ENCODE measurements at regions not wholly inside any gene's neighbourhood (a gene's known extent, or its start where the extent isn't known, plus 50 kb on each side); places are given as distances from the start of the nearest gene placed in this dataset.

GRCh38 chr11:29280452-29280851 is 736.4 kb downstream of the KCNA4 start:
- TF ChIP-seq TEAD4 (IDR thresholded peaks at IDR 0.05) (no peak), EP300 (IDR thresholded peaks at IDR 0.05; ENCODE audit: borderline replicate concordance) (no peak), CREB1 (IDR thresholded peaks at IDR 0.05; ENCODE audit: low read depth) (no peak), RAD21 (IDR thresholded peaks at IDR 0.05; ENCODE audit: low read depth) (no peak), ZBTB7A (IDR thresholded peaks at IDR 0.05; ENCODE audit: low read depth) (no peak)

Measured in Ishikawa (cell line).